A673 (cell line): ENCODE measurements at regions not wholly inside any gene's neighbourhood (a gene's known extent, or its start where the extent isn't known, plus 50 kb on each side); places are given as distances from the start of the nearest gene placed in this dataset.
"Not testable (repeated sequence)": the region's sequence is repeated elsewhere in the genome, so short reads cannot be mapped to it uniquely, and the experiment has no call there.

ENCODE experiments used
- CTCF ChIP-seq: fragments of 300-800, 200-600 bp; sonication (generic); conservative IDR thresholded peaks from 2 replicates; pipeline ENCODE4 v1.5.1; 2017; ENCODE audit warnings: low read depth, mild to moderate bottlenecking, antibody characterized with exemption, low read length, moderate library complexity, mixed read lengths
- EZH2 ChIP-seq: fragments of 200-600 bp; sonication (generic); IDR thresholded peaks from 2 replicates; pipeline ENCODE4 v1.6.1; 2017; ENCODE audit warnings: borderline replicate concordance, low read depth, mild to moderate bottlenecking, mixed read lengths, antibody characterized with exemption, low read length; ENCODE audit not compliant: poor library complexity, severe bottlenecking

GRCh38 chrX:74181976-74182375 is 122.0 kb upstream of the ZCCHC13 start:
- TF ChIP-seq EZH2, CTCF: not testable (repeated sequence)
